Stimulated activated memory B cell treated with anti-CD40 and anti-IgM and Interleukin-4, amounts not matched to agents 10 μg/mL and 1 μg/mL and 100 μg/mL, for 72 hours (primary cell): ENCODE measurements at regions not wholly inside any gene's neighbourhood (a gene's known extent, or its start where the extent isn't known, plus 50 kb on each side); places are given as distances from the start of the nearest gene placed in this dataset.
A peak's percentile ranks its signal among the peaks of the same experiment; 100 is the strongest.

Experiments used
- ATAC-seq: fragments of 150-1000 bp; cut with Tn5 transposase; 2 replicates; pipeline ENCODE4 v1.10.0; 2021
- H3K27ac Mint-ChIP-seq: one replicate; pipeline ENCODE4 v1.8.0; 2022; ENCODE audit warnings: mild to moderate bottlenecking, mixed read lengths
- H3K27me3 Mint-ChIP-seq: one replicate; pipeline ENCODE4 v1.8.0; 2022; ENCODE audit warnings: mixed read lengths
- H3K36me3 Mint-ChIP-seq: one replicate; pipeline ENCODE4 v1.8.0; 2022; ENCODE audit warnings: mixed read lengths
- H3K4me1 Mint-ChIP-seq: one replicate; pipeline ENCODE4 v1.8.0; 2022; ENCODE audit warnings: mixed read lengths
- H3K4me3 Mint-ChIP-seq: one replicate; pipeline ENCODE4 v1.8.0; 2022; ENCODE audit warnings: mild to moderate bottlenecking, moderate library complexity, mixed read lengths
- H3K9me3 Mint-ChIP-seq: one replicate; pipeline ENCODE4 v1.8.0; 2022; ENCODE audit warnings: mixed read lengths

GRCh38 chr2:193907561-193907960 is 1712.8 kb upstream of the TMEFF2 start:
- Mint-ChIP-seq H3K27ac (no peak overlapping the region), H3K9me3 (no peaks in the 10 kb centered on the region)
- no peak for ATAC-seq

DNA sequence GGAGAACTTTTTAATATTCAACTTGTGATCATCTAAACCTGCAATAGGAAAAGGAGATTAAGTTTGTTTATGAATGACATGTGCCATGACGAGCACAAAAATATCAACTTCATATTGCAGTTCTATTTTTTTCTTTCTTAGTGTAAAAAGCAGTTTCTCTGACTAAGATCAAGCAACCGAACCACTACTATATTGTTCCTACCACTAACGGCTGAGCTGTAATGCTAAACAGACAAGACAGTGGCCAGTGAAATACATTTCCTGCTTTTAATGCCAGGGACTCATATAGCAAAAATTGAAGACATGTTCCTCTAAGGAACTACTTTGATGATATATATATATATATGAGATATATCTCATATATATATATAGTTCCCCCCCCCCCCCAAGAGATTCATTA is 1705.6 kb upstream of the TMEFF2 start:
- no peak for ATAC-seq
- H3K27ac Mint-ChIP-seq, result no peak overlapping the region
- H3K36me3 Mint-ChIP-seq, result no peaks in the 10 kb centered on the region
- H3K9me3 Mint-ChIP-seq, result no peaks in the 10 kb centered on the region
- H3K4me3 Mint-ChIP-seq, result no peak overlapping the region
- no peaks in the 10 kb centered on the region for H3K27me3 Mint-ChIP-seq
- no peaks in the 10 kb centered on the region for H3K4me1 Mint-ChIP-seq

More at GRCh38 chr2:193907561-193907960, 1712.8 kb upstream of the TMEFF2 start:
- Mint-ChIP-seq H3K4me1 (no peaks in the 10 kb centered on the region), H3K27me3 (no peaks in the 10 kb centered on the region), H3K36me3 (no peaks in the 10 kb centered on the region), H3K4me3 (no peak overlapping the region)

DNA sequence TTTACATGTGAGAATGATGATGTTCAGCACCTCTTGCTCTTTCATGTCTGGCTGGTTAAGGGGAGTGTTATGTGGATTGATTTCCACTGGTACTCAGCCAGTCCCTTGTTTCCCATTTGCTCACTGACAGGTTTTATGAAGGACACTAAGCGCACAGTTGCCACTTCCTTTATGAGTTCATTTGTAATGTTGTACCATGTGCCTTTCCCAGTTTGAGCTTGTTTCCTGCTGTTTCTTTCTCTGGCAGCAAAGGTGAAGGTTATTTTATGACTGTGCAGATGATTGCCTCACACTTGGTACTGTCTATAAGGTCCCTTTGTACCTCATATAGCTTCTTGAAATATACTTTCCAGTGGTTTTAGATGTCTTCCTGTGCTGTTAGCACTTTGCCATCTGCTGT is 1700.5 kb upstream of the TMEFF2 start:
- H3K4me1 Mint-ChIP-seq, result no peaks in the 10 kb centered on the region
- H3K27ac Mint-ChIP-seq, result no peak overlapping the region
- H3K9me3 Mint-ChIP-seq, result peaks cover 2% of the 10 kb centered on the region
- H3K27me3 Mint-ChIP-seq, result no peaks in the 10 kb centered on the region
- ATAC-seq, result peak; percentile 34
- H3K4me3 Mint-ChIP-seq, result no peak overlapping the region
- no peaks in the 10 kb centered on the region for H3K36me3 Mint-ChIP-seq

DNA sequence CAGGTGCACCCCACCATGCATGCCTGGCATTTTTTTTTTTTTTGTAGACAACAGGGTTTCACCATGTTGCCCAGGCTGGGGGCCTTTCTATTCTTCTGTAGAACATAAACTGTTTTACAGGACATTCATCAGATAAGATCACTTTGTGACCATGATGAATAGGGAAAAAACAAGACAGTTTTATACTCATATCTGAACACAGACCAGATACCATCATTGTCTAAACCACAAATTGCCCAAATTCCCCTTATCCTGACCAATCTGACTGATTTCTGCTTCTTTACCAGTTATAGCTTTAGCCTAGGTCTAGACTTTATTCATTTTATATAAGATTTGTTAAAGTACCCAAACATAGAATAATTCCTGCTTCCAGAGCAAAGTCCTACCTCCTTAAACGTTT is 1699.3 kb upstream of the TMEFF2 start:
- no peak for ATAC-seq
- Mint-ChIP-seq H3K9me3 (peaks cover 3% of the 10 kb centered on the region), H3K36me3 (no peaks in the 10 kb centered on the region), H3K27me3 (no peaks in the 10 kb centered on the region), H3K27ac (no peak overlapping the region), H3K4me3 (no peak overlapping the region), H3K4me1 (no peaks in the 10 kb centered on the region)

DNA sequence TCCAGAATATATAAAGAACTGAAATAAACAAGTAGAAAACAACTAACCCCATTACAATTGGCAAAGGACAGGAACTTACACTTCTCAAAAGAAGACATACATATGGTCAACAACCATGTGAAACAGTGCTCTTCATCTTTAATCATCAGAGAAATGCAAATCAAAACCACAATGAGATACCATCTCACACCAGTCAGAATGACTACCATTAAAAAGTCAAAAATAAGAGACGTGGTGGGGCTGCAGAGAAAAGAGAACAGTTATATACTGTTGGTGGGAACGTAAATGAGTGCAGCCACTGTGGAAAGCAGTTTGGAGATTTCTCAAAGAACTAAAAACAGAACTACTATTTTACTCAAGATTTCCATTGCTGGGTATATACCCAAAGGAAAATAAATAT is 1696.3 kb upstream of the TMEFF2 start:
- Mint-ChIP-seq H3K36me3 (no peaks in the 10 kb centered on the region), H3K27ac (no peak overlapping the region), H3K27me3 (no peaks in the 10 kb centered on the region), H3K9me3 (peaks cover 3% of the 10 kb centered on the region), H3K4me3 (no peak overlapping the region), H3K4me1 (no peaks in the 10 kb centered on the region)
- no peak for ATAC-seq

- no peaks in the 10 kb centered on the region for H3K4me1 Mint-ChIP-seq
- H3K4me3 Mint-ChIP-seq, result no peak overlapping the region
- peak; percentile 47 for ATAC-seq
- no peaks in the 10 kb centered on the region for H3K36me3 Mint-ChIP-seq
- no peak overlapping the region for H3K27ac Mint-ChIP-seq
- peaks cover 9% of the 10 kb centered on the region for H3K9me3 Mint-ChIP-seq
- H3K27me3 Mint-ChIP-seq, result no peaks in the 10 kb centered on the region
Measured at GRCh38 chr2:193885419-193885818, 1690.7 kb upstream of the TMEFF2 start.

GRCh38 chr2:193883820-193884219 is 1689.1 kb upstream of the TMEFF2 start:
- Mint-ChIP-seq H3K27ac (no peak overlapping the region), H3K27me3 (no peaks in the 10 kb centered on the region), H3K4me1 (no peaks in the 10 kb centered on the region), H3K9me3 (peaks cover 6% of the 10 kb centered on the region), H3K36me3 (no peaks in the 10 kb centered on the region), H3K4me3 (no peak overlapping the region)
- no peak for ATAC-seq

DNA sequence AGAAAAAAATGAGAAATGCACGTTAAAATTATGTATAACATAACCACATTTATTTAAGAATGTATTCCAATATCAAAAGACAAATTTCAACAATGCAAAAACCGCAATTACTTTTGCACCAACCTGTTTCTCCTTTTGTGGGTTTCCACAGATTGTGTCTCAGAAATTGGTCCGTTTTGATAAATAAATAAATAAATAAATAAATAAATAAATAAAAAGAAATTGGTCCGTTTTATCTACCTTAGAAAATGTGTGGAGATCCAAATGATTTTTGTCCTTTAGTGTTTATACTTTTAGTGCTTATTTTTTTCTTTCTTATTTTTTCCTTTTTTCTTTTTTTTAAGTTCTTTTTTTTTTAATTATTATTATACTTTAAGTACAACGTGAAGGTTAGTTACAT is 1682.2 kb upstream of the TMEFF2 start:
- H3K27me3 Mint-ChIP-seq, result no peaks in the 10 kb centered on the region
- H3K9me3 Mint-ChIP-seq, result peaks cover 3% of the 10 kb centered on the region
- no peaks in the 10 kb centered on the region for H3K36me3 Mint-ChIP-seq
- no peak for ATAC-seq
- no peak overlapping the region for H3K4me3 Mint-ChIP-seq
- no peak overlapping the region for H3K27ac Mint-ChIP-seq
- no peaks in the 10 kb centered on the region for H3K4me1 Mint-ChIP-seq

DNA sequence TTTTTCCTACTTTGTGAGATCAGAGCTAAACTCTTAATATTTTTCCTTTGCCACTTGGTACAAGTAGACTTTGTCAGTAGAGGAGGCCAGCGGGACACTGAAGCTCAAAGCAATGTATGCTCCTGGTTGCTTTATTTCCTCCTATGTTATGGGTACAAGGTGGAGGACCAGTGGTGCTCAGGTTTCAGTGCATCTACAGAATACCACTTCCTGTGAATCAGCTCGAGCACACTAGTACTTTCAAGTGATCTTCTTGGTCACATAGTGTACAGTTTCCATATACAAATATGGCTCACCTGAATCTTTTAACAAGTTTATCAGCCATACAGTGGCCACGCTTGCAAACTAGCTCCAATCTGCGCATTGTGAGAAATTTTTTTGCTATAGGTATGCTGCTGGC is 1674.8 kb upstream of the TMEFF2 start:
- Mint-ChIP-seq H3K27me3 (no peaks in the 10 kb centered on the region), H3K36me3 (no peaks in the 10 kb centered on the region), H3K4me3 (no peak overlapping the region), H3K27ac (no peak overlapping the region), H3K4me1 (no peaks in the 10 kb centered on the region), H3K9me3 (no peaks in the 10 kb centered on the region)
- no peak for ATAC-seq

- ATAC-seq, result peak; percentile 31
- no peaks in the 10 kb centered on the region for H3K9me3 Mint-ChIP-seq
- no peaks in the 10 kb centered on the region for H3K4me1 Mint-ChIP-seq
- H3K36me3 Mint-ChIP-seq, result no peaks in the 10 kb centered on the region
- H3K4me3 Mint-ChIP-seq, result no peak overlapping the region
- H3K27me3 Mint-ChIP-seq, result no peaks in the 10 kb centered on the region
- no peak overlapping the region for H3K27ac Mint-ChIP-seq
Measured at GRCh38 chr2:193868833-193869232, 1674.1 kb upstream of the TMEFF2 start.

DNA sequence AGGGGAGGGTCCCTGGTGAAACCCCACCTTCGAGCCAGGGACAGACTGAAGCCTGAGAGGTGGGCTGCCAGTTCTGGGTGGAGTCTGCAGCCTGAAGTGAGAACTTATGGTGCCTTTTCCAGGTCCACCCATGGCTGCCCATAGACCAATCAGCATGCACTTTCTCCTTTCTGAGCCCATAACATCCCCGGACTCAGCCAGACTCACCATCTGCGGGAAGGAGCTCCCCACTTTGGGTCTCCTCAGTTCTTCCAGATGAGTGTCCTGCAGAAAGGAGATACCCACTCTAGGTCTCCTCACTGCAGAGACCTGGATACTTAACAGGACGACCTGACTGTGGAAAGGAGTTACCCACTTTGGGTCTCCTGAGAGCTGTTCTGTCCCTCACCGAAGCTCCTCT is 1673.4 kb upstream of the TMEFF2 start:
- H3K36me3 Mint-ChIP-seq, result no peaks in the 10 kb centered on the region
- H3K9me3 Mint-ChIP-seq, result no peaks in the 10 kb centered on the region
- H3K27me3 Mint-ChIP-seq, result no peaks in the 10 kb centered on the region
- ATAC-seq, result peak; percentile 28
- no peak overlapping the region for H3K4me3 Mint-ChIP-seq
- H3K4me1 Mint-ChIP-seq, result no peaks in the 10 kb centered on the region
- H3K27ac Mint-ChIP-seq, result no peak overlapping the region

DNA sequence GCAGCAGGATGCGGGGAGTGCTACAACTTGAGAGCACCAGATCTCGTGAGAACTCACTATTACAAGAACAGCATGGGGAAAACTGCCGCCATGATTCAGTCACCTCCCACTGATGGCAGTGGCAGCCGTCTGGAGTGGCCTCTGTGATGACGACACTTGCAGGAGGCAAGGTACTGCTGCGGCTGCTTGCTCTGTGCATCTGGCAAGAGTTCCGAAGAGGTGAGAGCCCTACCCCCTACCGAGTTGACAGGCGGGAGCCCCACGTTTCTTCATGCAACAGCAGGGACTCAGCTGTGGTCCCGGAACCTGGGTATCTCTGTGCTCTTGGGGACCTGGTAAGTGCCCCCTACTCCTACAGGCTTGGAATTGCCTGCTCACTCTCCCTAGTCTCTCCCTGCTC is 1672.7 kb upstream of the TMEFF2 start:
- H3K27me3 Mint-ChIP-seq, result no peaks in the 10 kb centered on the region
- peak; percentile 9 for ATAC-seq
- no peak overlapping the region for H3K4me3 Mint-ChIP-seq
- H3K36me3 Mint-ChIP-seq, result no peaks in the 10 kb centered on the region
- H3K27ac Mint-ChIP-seq, result no peak overlapping the region
- H3K9me3 Mint-ChIP-seq, result no peaks in the 10 kb centered on the region
- H3K4me1 Mint-ChIP-seq, result no peaks in the 10 kb centered on the region

DNA sequence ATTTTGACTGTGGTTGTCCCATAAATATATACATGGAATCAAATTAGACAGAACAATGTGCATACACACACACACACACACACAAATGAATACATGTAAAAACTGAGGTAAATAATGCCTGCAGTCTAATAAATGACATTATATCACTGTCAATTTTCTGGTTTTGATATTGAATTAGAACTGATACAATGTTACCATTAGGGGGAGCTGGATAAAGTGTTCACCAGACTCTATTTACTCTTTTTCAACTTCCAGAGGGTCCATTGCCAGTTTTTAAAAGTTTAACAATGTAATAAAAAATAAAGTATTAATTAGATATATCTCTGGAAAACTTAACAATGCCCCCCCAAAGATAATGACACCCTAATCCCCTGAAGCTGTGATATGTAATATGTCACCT is 1666.8 kb upstream of the TMEFF2 start:
- no peaks in the 10 kb centered on the region for H3K9me3 Mint-ChIP-seq
- no peak overlapping the region for H3K27ac Mint-ChIP-seq
- H3K4me1 Mint-ChIP-seq, result no peaks in the 10 kb centered on the region
- ATAC-seq, result no peak
- H3K27me3 Mint-ChIP-seq, result no peaks in the 10 kb centered on the region
- no peaks in the 10 kb centered on the region for H3K36me3 Mint-ChIP-seq
- H3K4me3 Mint-ChIP-seq, result no peak overlapping the region

DNA sequence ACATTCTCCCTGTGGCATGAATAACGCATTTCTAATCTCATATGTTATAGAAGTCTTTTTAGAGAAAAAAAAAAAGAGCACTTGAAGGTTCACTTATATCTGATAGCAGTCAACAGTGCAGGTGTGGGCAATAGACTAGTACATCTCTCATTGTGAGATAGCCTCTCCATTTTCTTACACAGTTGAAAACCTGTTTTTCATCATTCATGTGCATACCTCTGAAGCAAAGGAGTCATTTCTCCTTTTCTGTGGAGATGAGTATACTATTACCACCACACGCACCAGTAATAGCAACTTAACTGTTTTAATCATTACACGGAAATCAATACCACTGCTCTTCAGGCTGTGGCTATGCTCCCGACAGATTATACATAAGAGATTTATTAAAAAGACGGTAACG is 1653.3 kb upstream of the TMEFF2 start:
- Mint-ChIP-seq H3K27me3 (no peaks in the 10 kb centered on the region), H3K4me1 (no peaks in the 10 kb centered on the region), H3K4me3 (no peak overlapping the region), H3K27ac (no peak overlapping the region), H3K9me3 (no peaks in the 10 kb centered on the region), H3K36me3 (no peaks in the 10 kb centered on the region)
- ATAC-seq, result no peak

DNA sequence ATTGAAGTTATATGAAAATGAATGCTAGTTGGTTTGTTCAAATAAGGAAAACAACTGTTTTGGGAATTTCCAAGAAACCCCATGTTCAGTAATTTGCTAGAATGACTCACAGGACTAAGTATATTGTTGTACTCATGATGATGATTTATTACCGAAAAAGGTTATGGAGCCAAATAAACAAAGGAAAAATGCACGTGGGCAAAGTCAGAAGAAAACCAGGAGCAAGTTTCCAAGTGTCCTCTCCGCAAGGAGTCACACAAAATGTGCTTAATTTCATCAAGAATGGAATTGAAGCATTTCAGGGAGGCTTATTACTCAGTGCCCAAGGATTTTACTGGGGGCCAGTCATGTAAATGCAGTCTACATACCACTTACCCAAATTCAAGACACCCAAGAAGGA is 1652.4 kb upstream of the TMEFF2 start:
- Mint-ChIP-seq H3K4me1 (no peaks in the 10 kb centered on the region), H3K36me3 (no peaks in the 10 kb centered on the region), H3K4me3 (no peak overlapping the region), H3K9me3 (no peaks in the 10 kb centered on the region), H3K27ac (no peak overlapping the region), H3K27me3 (no peaks in the 10 kb centered on the region)
- ATAC-seq, result no peak

- no peak overlapping the region for H3K27ac Mint-ChIP-seq
- no peaks in the 10 kb centered on the region for H3K4me1 Mint-ChIP-seq
- H3K36me3 Mint-ChIP-seq, result no peaks in the 10 kb centered on the region
- no peaks in the 10 kb centered on the region for H3K9me3 Mint-ChIP-seq
- ATAC-seq, result no peak
- no peaks in the 10 kb centered on the region for H3K27me3 Mint-ChIP-seq
- no peak overlapping the region for H3K4me3 Mint-ChIP-seq
Measured at GRCh38 chr2:193845604-193846003, 1650.9 kb upstream of the TMEFF2 start.

GRCh38 chr2:193843675-193844074 is 1648.9 kb upstream of the TMEFF2 start:
- Mint-ChIP-seq H3K27me3 (no peaks in the 10 kb centered on the region), H3K4me3 (no peak overlapping the region), H3K9me3 (no peaks in the 10 kb centered on the region), H3K36me3 (no peaks in the 10 kb centered on the region), H3K27ac (no peak overlapping the region), H3K4me1 (no peaks in the 10 kb centered on the region)
- peak; percentile 39 for ATAC-seq
